Ovary (tissue), 1 donor: ENCODE measurements at regions not wholly inside any gene's neighbourhood (a gene's known extent, or its start where the extent isn't known, plus 50 kb on each side); places are given as distances from the start of the nearest gene placed in this dataset.

Experiments
- EP300 ChIP-seq: sonication (generic); formaldehyde crosslinking; IDR thresholded peaks from one replicate; pipeline ENCODE4 v1.6.1; 2017; ENCODE audit warnings: antibody characterized with exemption
- POLR2A ChIP-seq: fragments of 450-650 bp; IDR thresholded peaks from one replicate; pipeline ENCODE4 v1.6.1; 2017; ENCODE audit warnings: antibody characterized with exemption, mild to moderate bottlenecking, moderate library complexity

GRCh38 chr7:142602183-142602582 is 147.1 kb upstream of the PRSS1 start:
- TF ChIP-seq POLR2A (no peak), EP300 (no peak)
